ENCODE measurements at regions not wholly inside any gene's neighbourhood (a gene's known extent, or its start where the extent isn't known, plus 50 kb on each side); places are given as distances from the start of the nearest gene placed in this dataset.

DNA sequence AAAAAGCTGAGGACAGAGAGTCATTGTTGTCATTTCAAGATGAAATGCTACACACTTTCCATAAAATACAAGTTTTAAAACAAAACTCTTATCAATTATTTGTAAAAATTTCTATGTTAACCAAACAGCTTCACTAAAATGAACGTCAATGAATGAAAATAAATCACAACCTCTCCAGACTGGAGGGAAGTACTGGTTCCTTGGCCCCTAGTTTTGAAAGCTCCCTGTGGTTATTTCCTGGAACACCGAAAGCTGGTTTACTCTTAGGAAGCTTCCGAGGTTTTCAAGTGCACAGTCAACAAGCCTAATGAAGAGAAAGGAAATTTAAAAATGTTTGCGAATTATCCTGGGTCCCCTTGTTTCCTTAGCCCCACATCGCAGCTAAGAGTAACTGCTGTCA is 191.1 kb upstream of the TTC29 start:
- no peaks in the 10 kb centered on the region for H3K79me2 ChIP-seq (ENCODE audit: insufficient read depth, low read length)
- H3K4me3 ChIP-seq (ENCODE audit: low read length, poor library complexity, severe bottlenecking): no peak overlapping the region
- H3K9ac ChIP-seq (ENCODE audit: low read depth, low read length, poor library complexity, severe bottlenecking): no peak overlapping the region
- H2AFZ ChIP-seq (ENCODE audit: low read length): no peak overlapping the region
- no peak overlapping the region for H3K4me2 ChIP-seq (ENCODE audit: low read depth, low read length, poor library complexity, severe bottlenecking)
- no peaks in the 10 kb centered on the region for H3F3A ChIP-seq (ENCODE audit: low read depth)
- H3K9me2 ChIP-seq (replicated peaks; ENCODE audit: low read depth, low read length): no peaks in the 10 kb centered on the region
- no peaks in the 10 kb centered on the region for H3K9me3 ChIP-seq (ENCODE audit: insufficient read depth, low read depth, low read length)
- H3K4me1 ChIP-seq (ENCODE audit: insufficient read depth, low read length, poor library complexity, severe bottlenecking): no peaks in the 10 kb centered on the region
- H3K27me3 ChIP-seq (ENCODE audit: insufficient read depth, low read length, poor library complexity, severe bottlenecking): no peaks in the 10 kb centered on the region
- H3K36me3 ChIP-seq (ENCODE audit: insufficient read depth, low read length): no peaks in the 10 kb centered on the region
- H4K20me1 ChIP-seq (ENCODE audit: insufficient read depth, low read length, poor library complexity, severe bottlenecking): no peaks in the 10 kb centered on the region
- no peak for TF ChIP-seq EZH2phosphoT487 (IDR thresholded peaks at IDR 0.05; ENCODE audit: borderline replicate concordance)
- TF ChIP-seq, protein P1, sequence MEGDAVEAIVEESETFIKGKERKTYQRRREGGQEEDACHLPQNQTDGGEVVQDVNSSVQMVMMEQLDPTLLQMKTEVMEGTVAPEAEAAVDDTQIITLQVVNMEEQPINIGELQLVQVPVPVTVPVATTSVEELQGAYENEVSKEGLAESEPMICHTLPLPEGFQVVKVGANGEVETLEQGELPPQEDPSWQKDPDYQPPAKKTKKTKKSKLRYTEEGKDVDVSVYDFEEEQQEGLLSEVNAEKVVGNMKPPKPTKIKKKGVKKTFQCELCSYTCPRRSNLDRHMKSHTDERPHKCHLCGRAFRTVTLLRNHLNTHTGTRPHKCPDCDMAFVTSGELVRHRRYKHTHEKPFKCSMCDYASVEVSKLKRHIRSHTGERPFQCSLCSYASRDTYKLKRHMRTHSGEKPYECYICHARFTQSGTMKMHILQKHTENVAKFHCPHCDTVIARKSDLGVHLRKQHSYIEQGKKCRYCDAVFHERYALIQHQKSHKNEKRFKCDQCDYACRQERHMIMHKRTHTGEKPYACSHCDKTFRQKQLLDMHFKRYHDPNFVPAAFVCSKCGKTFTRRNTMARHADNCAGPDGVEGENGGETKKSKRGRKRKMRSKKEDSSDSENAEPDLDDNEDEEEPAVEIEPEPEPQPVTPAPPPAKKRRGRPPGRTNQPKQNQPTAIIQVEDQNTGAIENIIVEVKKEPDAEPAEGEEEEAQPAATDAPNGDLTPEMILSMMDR (conservative IDR thresholded peaks at IDR 0.05; ENCODE audit: low read length): no peak

DNA sequence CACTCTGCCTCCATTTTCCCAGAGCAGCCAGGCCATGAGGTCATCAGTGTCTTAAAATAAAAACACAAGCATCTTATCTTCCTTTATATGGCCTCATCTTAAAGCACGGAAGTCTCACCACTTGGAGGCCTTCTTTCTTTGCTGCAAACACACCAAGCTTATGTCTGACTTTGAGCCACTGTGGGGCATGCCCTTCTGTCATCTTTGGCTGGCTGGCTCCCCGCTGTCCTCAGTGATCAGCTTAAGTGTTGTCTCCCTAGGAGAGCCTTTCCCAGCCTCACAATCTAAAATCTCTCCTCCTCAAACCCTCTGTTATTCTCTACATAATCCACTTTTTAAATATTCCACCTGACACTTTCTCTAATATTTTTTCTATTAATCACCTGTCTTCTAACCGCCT is 191.6 kb upstream of the TTC29 start:
- H4K20me1 ChIP-seq (ENCODE audit: insufficient read depth, low read length, poor library complexity, severe bottlenecking): no peaks in the 10 kb centered on the region
- no peaks in the 10 kb centered on the region for H3F3A ChIP-seq (ENCODE audit: low read depth)
- H3K4me3 ChIP-seq (ENCODE audit: low read length, poor library complexity, severe bottlenecking): no peak overlapping the region
- H3K4me2 ChIP-seq (ENCODE audit: low read depth, low read length, poor library complexity, severe bottlenecking): no peak overlapping the region
- no peaks in the 10 kb centered on the region for H3K9me2 ChIP-seq (replicated peaks; ENCODE audit: low read depth, low read length)
- no peak overlapping the region for H2AFZ ChIP-seq (ENCODE audit: low read length)
- no peaks in the 10 kb centered on the region for H3K79me2 ChIP-seq (ENCODE audit: insufficient read depth, low read length)
- no peak overlapping the region for H3K9ac ChIP-seq (ENCODE audit: low read depth, low read length, poor library complexity, severe bottlenecking)
- no peaks in the 10 kb centered on the region for H3K36me3 ChIP-seq (ENCODE audit: insufficient read depth, low read length)
- H3K4me1 ChIP-seq (ENCODE audit: insufficient read depth, low read length, poor library complexity, severe bottlenecking): no peaks in the 10 kb centered on the region
- no peaks in the 10 kb centered on the region for H3K27me3 ChIP-seq (ENCODE audit: insufficient read depth, low read length, poor library complexity, severe bottlenecking)
- no peak for TF ChIP-seq EZH2phosphoT487 (IDR thresholded peaks at IDR 0.05; ENCODE audit: borderline replicate concordance)
- TF ChIP-seq, protein P1 (conservative IDR thresholded peaks at IDR 0.05; ENCODE audit: low read length): no peak
- no peaks in the 10 kb centered on the region for H3K9me3 ChIP-seq (ENCODE audit: insufficient read depth, low read depth, low read length)

DNA sequence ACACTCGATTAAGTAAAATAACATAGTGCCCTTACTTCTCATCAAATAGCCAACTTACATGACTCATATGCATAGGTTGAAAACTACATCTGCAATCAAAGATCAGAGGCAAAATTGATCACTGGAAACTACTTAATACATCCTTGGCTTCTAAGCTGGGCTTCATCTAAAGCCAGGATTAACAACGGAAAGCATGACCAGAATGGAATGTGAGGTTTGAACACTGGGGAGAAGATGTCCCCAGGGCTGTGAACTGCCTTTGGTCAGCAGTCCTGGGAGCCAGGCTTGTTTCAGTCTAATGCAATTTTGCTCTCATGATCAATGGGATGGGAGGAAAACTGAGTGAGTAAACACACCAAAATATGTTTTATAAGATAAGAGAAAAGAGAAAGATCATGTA is 192.5 kb upstream of the TTC29 start:
- Histone ChIP-seq H3K4me2 (ENCODE audit: low read depth, low read length, poor library complexity, severe bottlenecking) (no peak overlapping the region), H3K9ac (ENCODE audit: low read depth, low read length, poor library complexity, severe bottlenecking) (no peak overlapping the region), H4K20me1 (ENCODE audit: insufficient read depth, low read length, poor library complexity, severe bottlenecking) (no peaks in the 10 kb centered on the region), H3K9me2 (replicated peaks; ENCODE audit: low read depth, low read length) (no peaks in the 10 kb centered on the region), H3K36me3 (ENCODE audit: insufficient read depth, low read length) (no peaks in the 10 kb centered on the region), H3K4me3 (ENCODE audit: low read length, poor library complexity, severe bottlenecking) (no peak overlapping the region), H2AFZ (ENCODE audit: low read length) (no peak overlapping the region), H3K9me3 (ENCODE audit: insufficient read depth, low read depth, low read length) (no peaks in the 10 kb centered on the region), H3K27me3 (ENCODE audit: insufficient read depth, low read length, poor library complexity, severe bottlenecking) (no peaks in the 10 kb centered on the region), H3K4me1 (ENCODE audit: insufficient read depth, low read length, poor library complexity, severe bottlenecking) (no peaks in the 10 kb centered on the region), H3K79me2 (ENCODE audit: insufficient read depth, low read length) (no peaks in the 10 kb centered on the region), H3F3A (ENCODE audit: low read depth) (no peaks in the 10 kb centered on the region)
- TF ChIP-seq EZH2phosphoT487 (IDR thresholded peaks at IDR 0.05; ENCODE audit: borderline replicate concordance): no peak
- TF ChIP-seq, protein P1 (conservative IDR thresholded peaks at IDR 0.05; ENCODE audit: low read length): no peak

Measured in Loucy (cell line).